ENCODE measurements at regions not wholly inside any gene's neighbourhood (a gene's known extent, or its start where the extent isn't known, plus 50 kb on each side); places are given as distances from the start of the nearest gene placed in this dataset.
A peak's percentile ranks its signal among the peaks of the same experiment; 100 is the strongest.

- Histone ChIP-seq H3K27ac (no peak overlapping the region), H3K4me1 (peaks cover 26% of the 10 kb centered on the region), H3K27me3 (ENCODE audit: low read depth) (no peaks in the 10 kb centered on the region), H3K36me3 (no peaks in the 10 kb centered on the region), H3K9me3 (no peaks in the 10 kb centered on the region), H3K4me3 (no peak overlapping the region)
- no peak for TF ChIP-seq CTCF (IDR thresholded peaks at IDR 0.05)
- ATAC-seq (no peak), DNase-seq (no peak)
- intact Hi-C loops (cut with DNase I): no loop called here
Measured at GRCh38 chr6:193180-193579, 99.1 kb upstream of the DUSP22 start.

- DNase-seq: no peak
- no peaks in the 10 kb centered on the region for H3K9me3 ChIP-seq
- no peaks in the 10 kb centered on the region for H3K27me3 ChIP-seq (ENCODE audit: low read depth)
- intact Hi-C loops (cut with DNase I): no loop called here
- no peaks in the 10 kb centered on the region for H3K36me3 ChIP-seq
- TF ChIP-seq CTCF (IDR thresholded peaks at IDR 0.05): no peak
- H3K4me3 ChIP-seq: no peak overlapping the region
- H3K27ac ChIP-seq: no peak overlapping the region
- peak in 1 of 2 donors; percentile 8 for ATAC-seq
- H3K4me1 ChIP-seq: peaks cover 19% of the 10 kb centered on the region
Measured at GRCh38 chr6:193773-194310, 98.4 kb upstream of the DUSP22 start.

GRCh38 chr6:195861-196360 lies 96.4 kb upstream of the DUSP22 start:
- Histone ChIP-seq H3K27me3 (ENCODE audit: low read depth) (no peaks in the 10 kb centered on the region), H3K27ac (peak overlapping the region; percentile 25), H3K9me3 (no peaks in the 10 kb centered on the region), H3K36me3 (no peaks in the 10 kb centered on the region), H3K4me3 (no peak overlapping the region), H3K4me1 (peaks cover 19% of the 10 kb centered on the region)
- TF ChIP-seq CTCF (IDR thresholded peaks at IDR 0.05): no peak
- intact Hi-C loops (cut with DNase I): no loop called here
- DNase-seq (peak; percentile 15), ATAC-seq (peak; percentile 62 to 73)

- Histone ChIP-seq H3K4me1 (peaks cover 19% of the 10 kb centered on the region), H3K27ac (no peak overlapping the region), H3K36me3 (no peaks in the 10 kb centered on the region), H3K9me3 (no peaks in the 10 kb centered on the region), H3K4me3 (no peak overlapping the region), H3K27me3 (ENCODE audit: low read depth) (no peaks in the 10 kb centered on the region)
- no peak for TF ChIP-seq CTCF (IDR thresholded peaks at IDR 0.05)
- DNase-seq: no peak
- no peak for ATAC-seq
- intact Hi-C loops (cut with DNase I): no loop called here
Measured at GRCh38 chr6:196543-196942, 95.7 kb upstream of the DUSP22 start.

GRCh38 chr6:203661-204060 lies 88.6 kb upstream of the DUSP22 start:
- ATAC-seq: no peak
- no peak for DNase-seq
- H3K9me3 ChIP-seq: no peaks in the 10 kb centered on the region
- H3K4me1 ChIP-seq: no peaks in the 10 kb centered on the region
- intact Hi-C loops (cut with DNase I): no loop called here
- H3K27me3 ChIP-seq (ENCODE audit: low read depth): no peaks in the 10 kb centered on the region
- TF ChIP-seq CTCF (IDR thresholded peaks at IDR 0.05): no peak
- H3K27ac ChIP-seq: no peak overlapping the region
- no peaks in the 10 kb centered on the region for H3K36me3 ChIP-seq
- no peak overlapping the region for H3K4me3 ChIP-seq

Data from lower lobe of right lung (tissue), 2 donors.